Fibroblast of skin of back (primary cell): ENCODE measurements at regions not wholly inside any gene's neighbourhood (a gene's known extent, or its start where the extent isn't known, plus 50 kb on each side); places are given as distances from the start of the nearest gene placed in this dataset.

Experiments used
- DNase-seq: peaks from one replicate; pipeline ENCODE4 v3.0.0-alpha.2; 2013

DNA sequence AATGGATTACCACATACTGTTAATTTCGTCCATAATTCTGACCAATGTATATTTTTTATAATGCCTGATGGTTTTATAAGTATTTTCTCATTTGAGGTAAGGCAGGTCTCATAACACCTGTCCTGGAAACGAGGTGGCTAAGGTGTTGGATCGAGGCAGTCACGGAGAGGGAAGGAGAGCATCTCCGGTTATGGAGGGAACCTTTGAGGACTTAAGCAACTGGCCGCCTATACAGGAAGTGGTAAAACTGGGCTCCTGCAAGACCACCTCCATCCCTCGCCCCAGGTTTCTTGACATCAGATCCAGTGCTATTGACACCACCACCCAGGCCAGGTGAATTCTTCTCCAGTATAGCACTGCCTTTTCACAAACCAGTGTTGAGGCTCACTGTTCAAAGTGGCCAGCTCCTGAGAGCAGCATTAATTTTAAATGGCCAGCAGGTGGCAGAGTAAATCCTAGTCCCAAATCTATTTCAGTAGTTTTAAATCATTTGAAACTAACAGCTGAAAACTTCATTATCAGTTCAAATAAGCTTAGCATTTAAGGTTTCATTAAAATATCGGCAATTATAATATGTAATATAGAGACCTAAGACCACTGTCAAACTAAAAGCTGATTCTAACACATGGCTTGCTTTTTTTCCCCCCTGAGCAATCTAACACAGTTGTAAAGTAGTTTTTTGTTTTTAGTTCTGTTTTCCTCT is 100.8 kb downstream of the PPM1A start:
- DNase-seq = peak; percentile 42

DNA sequence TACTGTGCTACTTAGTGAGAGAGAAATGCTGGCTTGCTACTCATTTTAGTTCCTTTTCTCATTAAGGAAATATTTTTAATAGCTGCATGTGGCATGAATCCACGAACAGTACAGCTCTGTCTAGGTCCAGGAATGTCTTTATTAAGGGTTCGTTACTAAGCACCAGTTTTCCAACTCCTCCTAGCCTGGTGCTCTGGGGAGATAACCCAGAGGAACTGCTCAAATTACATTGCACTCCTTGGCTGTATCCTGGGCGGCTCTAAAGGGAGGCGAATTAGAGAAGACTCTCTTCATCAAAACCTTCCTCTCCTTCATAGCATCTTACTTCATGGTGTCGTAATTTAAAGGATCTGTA is 101.3 kb downstream of the PPM1A start:
- DNase-seq = peak; percentile 9

DNA sequence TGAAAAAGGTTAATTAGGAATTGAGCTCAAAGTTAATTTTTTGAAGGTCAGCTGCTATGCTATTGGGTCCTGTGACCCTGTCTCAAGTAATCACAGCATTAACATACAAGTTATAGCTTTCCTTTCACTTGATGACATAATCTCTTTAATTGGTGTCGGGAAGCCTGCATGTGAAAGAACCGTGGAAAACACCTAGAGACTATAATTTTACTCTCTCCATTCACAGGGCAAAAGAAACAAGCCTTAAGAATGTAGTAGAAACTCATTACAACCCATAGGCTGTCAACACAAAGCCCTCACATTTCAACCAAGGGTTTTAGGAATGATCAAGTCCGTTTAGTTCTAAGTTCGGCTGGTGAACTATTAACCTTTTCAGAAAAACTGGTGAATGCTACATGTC is 104.4 kb downstream of the PPM1A start:
- no peak for DNase-seq

DNA sequence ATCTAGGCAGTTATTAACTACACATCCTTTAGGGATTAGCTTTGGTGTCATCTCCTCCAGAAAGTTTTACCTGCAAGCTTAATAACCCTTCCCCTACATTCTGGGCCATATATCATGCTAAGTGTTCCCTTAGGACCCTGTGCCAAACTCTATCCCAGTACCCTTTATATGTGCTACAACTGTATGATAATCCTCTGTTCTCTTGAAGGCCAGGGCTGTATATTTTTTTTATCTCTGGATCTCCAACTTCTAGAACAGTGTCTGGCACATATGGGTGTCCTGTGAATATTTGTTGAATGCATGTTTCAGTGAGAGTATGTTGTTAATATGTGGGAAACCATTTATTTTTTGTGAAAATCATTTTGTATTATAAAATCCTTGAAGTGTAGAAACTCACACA is 106.7 kb downstream of the PPM1A start:
- DNase-seq = no peak

DNA sequence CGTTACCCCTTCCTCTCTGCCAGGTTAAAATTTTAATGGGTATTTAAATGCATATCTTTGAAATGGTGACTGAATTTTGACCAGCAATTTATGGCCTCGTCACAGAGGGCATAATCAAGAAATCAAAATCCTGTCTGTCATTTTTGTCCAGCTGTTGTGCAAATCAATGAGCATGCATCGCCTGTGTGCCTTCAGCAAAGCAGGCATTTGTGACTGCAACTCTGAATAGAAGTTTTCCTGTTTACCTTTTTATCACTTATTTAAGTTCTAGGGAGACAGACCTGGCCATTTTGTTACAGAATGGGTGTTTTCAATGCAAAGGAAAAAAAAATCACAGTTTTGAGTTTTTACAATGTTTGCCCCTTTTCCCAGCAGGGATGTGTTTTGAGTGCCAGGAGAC is 107.4 kb downstream of the PPM1A start:
- DNase-seq = no peak

DNA sequence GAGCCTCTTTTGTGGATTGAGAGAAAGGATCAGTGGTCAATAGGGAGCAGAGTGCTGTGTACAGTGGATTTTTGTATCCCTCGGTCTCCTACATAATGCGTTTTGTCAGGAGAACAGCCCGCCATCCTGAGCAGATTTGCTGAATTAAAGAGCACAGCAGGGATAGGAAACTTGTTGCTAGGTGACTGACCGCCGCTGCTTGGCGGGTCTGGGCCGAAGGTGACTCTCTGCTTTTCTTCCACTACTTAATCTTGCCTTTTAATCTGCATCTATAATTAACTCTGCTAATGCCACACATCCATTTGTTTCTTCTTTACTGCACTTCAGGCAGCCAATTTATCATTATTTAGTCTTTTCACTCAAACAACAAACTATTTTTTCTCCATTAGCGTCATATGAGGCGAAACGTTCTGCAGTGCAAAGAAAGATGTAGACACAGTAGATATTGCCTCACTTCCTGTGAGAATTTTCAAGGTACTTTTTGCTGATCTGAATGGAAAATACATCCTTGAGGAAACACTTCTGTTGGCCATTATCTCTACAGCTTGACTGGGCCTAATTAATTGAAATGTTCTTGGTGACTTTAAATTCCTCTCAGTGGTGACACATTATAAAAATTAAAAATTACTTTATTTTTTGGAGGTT is 108.0 kb downstream of the PPM1A start:
- DNase-seq = no peak

DNA sequence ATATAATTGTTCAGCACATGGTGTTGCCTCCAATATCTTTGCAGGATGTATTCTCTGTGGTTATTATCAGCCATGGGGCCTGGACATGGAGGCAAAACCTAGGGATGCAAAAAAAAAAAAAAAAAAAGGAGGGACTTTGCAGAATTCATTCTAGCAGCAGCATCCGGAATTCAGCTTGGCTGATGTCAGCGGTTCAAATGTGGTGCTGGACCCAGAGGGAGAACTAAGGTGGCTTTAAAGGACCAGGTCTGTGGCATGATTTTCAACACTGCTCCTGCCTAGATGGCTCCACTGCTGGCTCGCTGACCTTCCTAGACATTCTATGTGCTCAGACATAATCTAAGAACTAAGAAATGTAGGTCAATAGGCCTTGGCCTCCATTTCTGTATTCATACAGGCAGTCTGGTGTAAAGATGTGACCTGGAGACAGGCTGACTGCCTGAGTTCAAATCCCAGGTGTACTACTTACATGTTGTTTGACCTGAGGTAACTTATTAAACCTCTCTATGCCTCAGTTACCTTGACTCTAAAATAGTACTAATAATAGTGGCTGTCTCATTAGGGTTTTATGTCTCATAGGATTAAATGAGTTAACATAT is 108.6 kb downstream of the PPM1A start:
- no peak for DNase-seq

DNA sequence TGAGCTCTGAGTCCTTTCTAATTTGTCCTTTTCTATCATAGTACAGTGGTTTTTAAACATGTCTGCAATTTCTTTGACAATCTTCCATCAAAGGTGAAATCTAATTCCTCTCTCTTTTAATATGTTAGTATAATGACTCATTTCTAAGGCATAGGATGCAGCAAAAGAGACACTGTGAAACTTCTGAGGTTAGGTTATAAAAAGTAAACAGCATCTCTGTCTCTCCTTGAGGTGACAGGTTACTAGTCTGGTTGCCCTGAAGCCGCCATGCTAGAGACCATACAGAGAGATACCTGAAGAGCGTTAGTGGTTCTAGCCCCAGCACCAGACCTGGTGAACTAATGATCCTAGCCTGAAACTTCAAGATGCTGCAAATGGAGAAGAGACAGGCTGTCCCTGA is 114.3 kb downstream of the PPM1A start:
- no peak for DNase-seq

DNA sequence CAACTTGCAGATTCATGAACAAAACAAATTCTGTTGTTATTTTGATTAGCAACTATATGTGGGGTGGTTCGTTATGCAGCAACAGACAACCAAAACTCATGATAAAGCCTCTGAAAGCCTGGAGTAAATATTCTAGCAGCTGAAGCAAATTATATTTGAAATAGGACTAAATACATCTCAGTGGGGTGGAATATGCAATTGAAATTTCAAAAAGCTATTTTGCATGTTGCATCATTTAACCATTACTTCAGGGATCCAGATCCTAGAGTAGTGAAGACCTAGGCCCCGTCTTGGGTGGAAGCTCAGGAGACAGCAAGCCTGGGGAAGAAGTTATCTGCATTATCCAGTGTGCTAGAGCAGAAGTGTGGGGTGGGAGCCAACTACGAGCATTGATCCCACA is 114.7 kb downstream of the PPM1A start:
- no peak for DNase-seq

DNA sequence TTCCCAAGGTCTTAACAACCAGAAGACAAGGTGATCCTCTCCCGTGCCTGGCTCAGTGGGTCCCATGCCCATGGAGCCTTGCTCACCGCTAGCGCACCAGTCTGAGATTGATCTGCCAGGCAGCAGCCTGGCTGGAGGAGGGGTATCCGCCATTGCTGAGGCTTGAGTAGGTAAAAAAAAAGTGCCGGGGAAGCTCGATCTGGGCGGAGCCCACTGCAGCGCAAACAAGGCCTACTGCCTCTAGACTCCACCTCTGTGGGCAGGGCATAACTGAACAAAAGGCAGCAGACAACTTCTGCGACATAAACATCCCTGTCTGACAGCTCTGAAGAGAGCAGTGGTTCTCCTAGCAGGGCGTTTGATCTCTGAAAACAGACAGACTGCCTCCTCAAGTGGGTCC is 104.0 kb downstream of the C14orf39 start:
- no peak for DNase-seq
